ENCODE measurements at regions not wholly inside any gene's neighbourhood (a gene's known extent, or its start where the extent isn't known, plus 50 kb on each side); places are given as distances from the start of the nearest gene placed in this dataset.

- no peak for TF ChIP-seq CTCF (IDR thresholded peaks at IDR 0.05; ENCODE audit: insufficient read depth, low read depth, low read length)
- no peak for TF ChIP-seq EZH2 (IDR thresholded peaks at IDR 0.05; ENCODE audit: insufficient read depth, low read length)
Measured at GRCh38 chr12:91529829-91530228, 347.2 kb upstream of the DCN start.
